Neuronal stem cell (in vitro differentiated cells): ENCODE measurements at regions not wholly inside any gene's neighbourhood (a gene's known extent, or its start where the extent isn't known, plus 50 kb on each side); places are given as distances from the start of the nearest gene placed in this dataset.

Experiments used
- DNase-seq: peaks from one replicate; pipeline ENCODE4 v3.0.0-alpha.2; 2013; ENCODE audit warnings: low spot score
- H2AFZ ChIP-seq: one replicate; pipeline ENCODE4 v1.6.1; 2013; ENCODE audit warnings: mild to moderate bottlenecking, low read length, inconsistent platforms
- H2AK5ac ChIP-seq: 2 replicates; pipeline ENCODE4 v1.6.1; 2013; ENCODE audit warnings: low read depth, mild to moderate bottlenecking, inconsistent platforms, low read length, moderate library complexity, mixed read lengths
- H2BK120ac ChIP-seq: 2 replicates; pipeline ENCODE4 v1.6.1; 2013; ENCODE audit warnings: low read depth, mild to moderate bottlenecking, inconsistent platforms, low read length, moderate library complexity, mixed read lengths
- H2BK12ac ChIP-seq: one replicate; pipeline ENCODE4 v1.6.1; 2013; ENCODE audit warnings: low read length, inconsistent platforms
- H2BK15ac ChIP-seq: 2 replicates; pipeline ENCODE4 v1.6.1; 2013; ENCODE audit warnings: mild to moderate bottlenecking, low read length, inconsistent platforms, mixed read lengths
- H2BK5ac ChIP-seq: one replicate; pipeline ENCODE4 v1.6.1; 2013; ENCODE audit warnings: inconsistent platforms, mild to moderate bottlenecking, low read length, moderate library complexity
- H3K14ac ChIP-seq: one replicate; pipeline ENCODE4 v1.6.1; 2013; ENCODE audit warnings: low read length, inconsistent platforms
- H3K18ac ChIP-seq: 2 replicates; pipeline ENCODE4 v1.6.1; 2013; ENCODE audit warnings: low read length, inconsistent platforms
- H3K23ac ChIP-seq: 2 replicates; pipeline ENCODE4 v1.6.1; 2013; ENCODE audit warnings: low read depth, mild to moderate bottlenecking, mixed read lengths, low read length, inconsistent platforms; ENCODE audit not compliant: poor library complexity
- H3K27ac ChIP-seq: replicated peaks from 3 replicates; pipeline ENCODE4 v1.5.1; 2013; ENCODE audit warnings: low read length, inconsistent platforms
- H3K27me3 ChIP-seq, 3 experiments: 2 replicates each; pipeline ENCODE4 v1.6.1; 2013; ENCODE audit warnings: low read length in 3 of 3, mild to moderate bottlenecking in 2 of 3, inconsistent platforms in 1 of 3, low read depth in 1 of 3, mixed read lengths in 1 of 3, moderate library complexity in 1 of 3; ENCODE audit not compliant: control insufficient read depth in 3 of 3, insufficient read depth in 3 of 3
- H3K36me3 ChIP-seq, 2 donors: replicated peaks in 1 of 2; 2 replicates each; pipeline ENCODE4 v1.6.1; 2013; ENCODE audit warnings: low read length in 2 of 2; ENCODE audit not compliant: control insufficient read depth in 2 of 2, insufficient read depth in 2 of 2
- H3K4ac ChIP-seq: 2 replicates; pipeline ENCODE4 v1.6.1; 2013; ENCODE audit warnings: inconsistent platforms, mild to moderate bottlenecking, low read length, moderate library complexity
- H3K4me1 ChIP-seq, 2 donors: 1 replicate in 1 of 2; 2 replicates in 1 of 2; pipeline ENCODE4 v1.6.1; 2013; ENCODE audit warnings: low read length in 2 of 2, low read depth in 1 of 2; ENCODE audit not compliant: control insufficient read depth in 2 of 2, insufficient read depth in 1 of 2
- H3K4me2 ChIP-seq: one replicate; pipeline ENCODE4 v1.6.1; 2013; ENCODE audit warnings: mild to moderate bottlenecking, low read length, inconsistent platforms; ENCODE audit not compliant: insufficient read depth, poor library complexity, severe bottlenecking
- H3K4me3 ChIP-seq, 2 donors: 2 replicates each; pipeline ENCODE4 v1.5.1; 2013; ENCODE audit warnings: low read length in 2 of 2, mild to moderate bottlenecking in 2 of 2, inconsistent platforms in 1 of 2, moderate library complexity in 1 of 2
- H3K79me1 ChIP-seq: one replicate; pipeline ENCODE4 v1.6.1; 2013; ENCODE audit warnings: low read depth, mild to moderate bottlenecking, inconsistent platforms, low read length, moderate library complexity
- H3K9ac ChIP-seq: one replicate; pipeline ENCODE4 v1.6.1; 2013; ENCODE audit warnings: mild to moderate bottlenecking, low read depth, low read length, inconsistent platforms; ENCODE audit not compliant: poor library complexity
- H3K9me3 ChIP-seq, 2 donors: replicated peaks in 1 of 2; 2 replicates each; pipeline versions ENCODE3 to v1.6.1; 2013; ENCODE audit warnings: low read length in 2 of 2, mild to moderate bottlenecking in 2 of 2, inconsistent platforms in 1 of 2, low read depth in 1 of 2, mixed read lengths in 1 of 2, moderate library complexity in 1 of 2; ENCODE audit not compliant: control insufficient read depth in 2 of 2, insufficient read depth in 1 of 2
- H4K8ac ChIP-seq: one replicate; pipeline ENCODE4 v1.6.1; 2013; ENCODE audit warnings: low read depth, mild to moderate bottlenecking, inconsistent platforms, low read length, moderate library complexity
- H4K91ac ChIP-seq: one replicate; pipeline ENCODE4 v1.6.1; 2013; ENCODE audit warnings: low read length, low read depth, mild to moderate bottlenecking, inconsistent platforms; ENCODE audit not compliant: poor library complexity
- WGBS, 2 donors: extraction: QIAGEN DNeasy Blood & Tissue Kit; methylation state at CpG; one replicate each; pipeline ENCODE4 v1.1.7; 2013; ENCODE audit warnings: missing lambda C conversion rate in 2 of 2, mixed read lengths in 1 of 2; ENCODE audit not compliant: insufficient read length in 2 of 2, insufficient replicate concordance in 1 of 2; ENCODE audit errors: extremely low coverage in 2 of 2; 5-methylcytosine and 5-hydroxymethylcytosine counted together

DNA sequence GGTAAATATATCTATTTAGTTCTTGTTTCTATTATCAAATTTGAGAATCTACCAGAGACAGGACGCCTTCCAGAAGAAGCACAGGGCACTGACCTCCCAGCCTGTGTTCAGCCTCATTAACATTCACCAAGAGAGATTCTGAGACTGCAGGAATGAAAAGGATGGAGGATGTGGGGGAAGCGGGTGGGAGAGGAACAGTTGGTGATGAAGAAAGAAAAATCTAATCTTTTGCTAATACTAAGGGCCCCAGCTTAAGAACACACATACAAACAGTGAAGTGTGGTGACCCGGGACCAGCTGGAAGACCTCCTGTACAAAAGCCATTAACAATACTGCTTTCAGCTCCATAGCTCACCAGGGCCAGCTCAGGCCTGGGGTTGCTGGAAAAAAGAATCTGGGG, 160.5 kb downstream of the NUAK1 start:
- DNase-seq: no peak
- no peak overlapping the region for H3K27ac ChIP-seq
- no CpG with 5 or more reads among the region's 3 CpGs for WGBS, 2 donors

DNA sequence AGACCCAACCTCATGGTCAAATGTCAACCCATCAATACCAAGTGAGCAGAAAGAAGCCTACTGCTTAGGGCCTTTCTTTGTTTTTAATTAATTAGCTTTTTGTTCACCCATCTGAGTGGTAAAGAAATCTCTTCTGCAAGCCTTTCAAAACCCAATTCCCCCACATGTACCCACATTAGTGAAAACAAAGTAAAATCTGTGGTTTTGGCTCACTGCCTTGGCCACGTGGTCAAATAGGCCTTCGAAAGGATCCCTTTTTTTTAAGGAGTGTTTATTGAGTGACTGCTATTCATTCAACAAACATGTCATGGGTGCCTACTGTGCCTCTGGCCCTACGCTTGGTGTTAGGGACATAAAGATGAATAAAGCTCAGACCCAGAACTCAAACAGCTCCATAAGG, 160.1 kb downstream of the NUAK1 start:
- no CpG with 5 or more reads among the region's 3 CpGs for WGBS, 2 donors
- DNase-seq: no peak
- H3K27ac ChIP-seq: no peak overlapping the region

More for the DNA sequence above, 160.5 kb downstream of the NUAK1 start:
- H2AFZ ChIP-seq: no peak overlapping the region
- H3K4me1 ChIP-seq: peaks cover 13 to 47% of the 10 kb centered on the region in 2 donors
- H4K91ac ChIP-seq: no peak overlapping the region
- no peaks in the 10 kb centered on the region for H3K79me1 ChIP-seq
- H3K14ac ChIP-seq: no peak overlapping the region
- H3K23ac ChIP-seq: no peak overlapping the region
- H3K9me3 ChIP-seq: peaks cover 0 to 22% of the 10 kb centered on the region in 2 donors
- H2BK15ac ChIP-seq: no peak overlapping the region
- no peak overlapping the region for H2BK5ac ChIP-seq
- no peak overlapping the region for H3K4me3 ChIP-seq
- no peak overlapping the region for H3K9ac ChIP-seq
- H2AK5ac ChIP-seq: no peak overlapping the region
- no peak overlapping the region for H2BK120ac ChIP-seq
- no peak overlapping the region for H3K4ac ChIP-seq
- H2BK12ac ChIP-seq: no peak overlapping the region
- no peak overlapping the region for H3K4me2 ChIP-seq
- no peaks in the 10 kb centered on the region for H3K27me3 ChIP-seq
- no peak overlapping the region for H4K8ac ChIP-seq
- H3K36me3 ChIP-seq: no peaks in the 10 kb centered on the region
- H3K18ac ChIP-seq: no peak overlapping the region

DNA sequence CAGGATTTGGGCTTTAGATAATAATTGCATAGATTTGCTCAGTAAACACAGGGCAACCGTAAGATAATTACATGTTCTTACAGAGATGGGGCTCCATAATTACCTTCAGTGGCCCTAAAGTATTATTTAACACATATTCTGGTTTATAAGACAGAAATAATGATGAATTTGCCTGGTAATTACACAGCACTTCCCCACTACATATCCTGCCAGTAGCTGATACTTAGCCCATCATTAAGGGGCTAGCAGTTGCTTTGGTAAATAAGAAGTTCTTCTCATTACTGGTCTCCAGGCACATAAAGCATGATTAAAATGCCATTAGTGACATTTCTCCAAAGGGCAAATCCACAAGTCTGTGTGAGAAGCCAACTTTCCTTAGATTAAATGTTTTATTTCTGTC, 158.7 kb downstream of the NUAK1 start:
- Histone ChIP-seq H3K4me2 (no peak overlapping the region), H3K14ac (no peak overlapping the region), H4K91ac (no peak overlapping the region), H3K4me1 (peaks cover 13 to 47% of the 10 kb centered on the region in 2 donors), H3K18ac (no peak overlapping the region), H3K79me1 (no peaks in the 10 kb centered on the region), H2AFZ (no peak overlapping the region), H3K27ac (no peak overlapping the region), H3K23ac (no peak overlapping the region), H2BK120ac (no peak overlapping the region), H2BK15ac (no peak overlapping the region), H2BK5ac (no peak overlapping the region), H3K27me3 (no peaks in the 10 kb centered on the region), H3K36me3 (no peaks in the 10 kb centered on the region), H3K9ac (no peak overlapping the region), H3K9me3 (peaks cover 0 to 7% of the 10 kb centered on the region in 2 donors), H3K4me3 (no peak overlapping the region), H3K4ac (no peak overlapping the region), H2BK12ac (no peak overlapping the region), H2AK5ac (no peak overlapping the region), H4K8ac (no peak overlapping the region)
- no peak for DNase-seq
- no CpG with 5 or more reads among the region's 1 CpG for WGBS, 2 donors

More for the DNA sequence above, 160.1 kb downstream of the NUAK1 start:
- Histone ChIP-seq H4K8ac (no peak overlapping the region), H2BK5ac (no peak overlapping the region), H3K23ac (no peak overlapping the region), H2BK120ac (no peak overlapping the region), H3K14ac (no peak overlapping the region), H3K4me2 (no peak overlapping the region), H3K4ac (no peak overlapping the region), H3K36me3 (no peaks in the 10 kb centered on the region), H2AK5ac (no peak overlapping the region), H3K9me3 (peaks cover 0 to 21% of the 10 kb centered on the region in 2 donors), H4K91ac (no peak overlapping the region), H3K4me1 (peaks cover 13 to 47% of the 10 kb centered on the region in 2 donors), H3K9ac (no peak overlapping the region), H2BK12ac (no peak overlapping the region), H3K18ac (no peak overlapping the region), H3K4me3 (no peak overlapping the region), H3K27me3 (no peaks in the 10 kb centered on the region), H3K79me1 (no peaks in the 10 kb centered on the region), H2AFZ (no peak overlapping the region), H2BK15ac (no peak overlapping the region)

DNA sequence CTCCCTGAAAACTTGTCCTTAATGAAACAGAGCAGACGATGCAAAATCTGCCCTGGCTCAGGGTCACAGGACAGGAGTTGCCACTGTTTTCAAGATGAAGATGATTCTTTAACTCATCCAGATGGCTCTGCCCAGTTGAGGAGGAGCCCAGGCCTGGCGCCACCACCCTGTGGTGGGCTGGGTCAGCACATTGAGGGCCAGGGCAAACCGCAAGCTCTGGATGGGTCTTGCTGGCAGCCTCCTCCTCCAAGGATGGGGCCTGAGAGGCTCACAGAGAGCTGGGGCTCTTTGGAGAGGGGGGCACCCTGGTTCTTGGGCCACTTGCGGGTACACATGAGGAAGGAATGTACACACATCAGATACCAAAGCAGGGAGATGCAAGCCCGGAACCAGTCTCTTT, 158.2 kb downstream of the NUAK1 start:
- no peak overlapping the region for H3K9ac ChIP-seq
- peaks cover 0 to 6% of the 10 kb centered on the region in 2 donors for H3K9me3 ChIP-seq
- no peak for DNase-seq
- no peak overlapping the region for H3K23ac ChIP-seq
- H3K4ac ChIP-seq: no peak overlapping the region
- H3K79me1 ChIP-seq: no peaks in the 10 kb centered on the region
- H3K4me1 ChIP-seq: peaks cover 13 to 47% of the 10 kb centered on the region in 2 donors
- H3K14ac ChIP-seq: no peak overlapping the region
- WGBS, 2 donors: no CpG with 5 or more reads among the region's 5 CpGs
- H2AK5ac ChIP-seq: no peak overlapping the region
- H2BK5ac ChIP-seq: no peak overlapping the region
- H2BK15ac ChIP-seq: no peak overlapping the region
- H3K4me2 ChIP-seq: no peak overlapping the region
- H3K27me3 ChIP-seq: no peaks in the 10 kb centered on the region
- H3K4me3 ChIP-seq: no peak overlapping the region
- no peak overlapping the region for H2BK120ac ChIP-seq
- H4K8ac ChIP-seq: no peak overlapping the region
- no peak overlapping the region for H4K91ac ChIP-seq
- H3K36me3 ChIP-seq: no peaks in the 10 kb centered on the region
- no peak overlapping the region for H2BK12ac ChIP-seq
- no peak overlapping the region for H3K18ac ChIP-seq
- H3K27ac ChIP-seq: no peak overlapping the region
- no peak overlapping the region for H2AFZ ChIP-seq
